IMR-90 (cell line): ENCODE measurements at regions not wholly inside any gene's neighbourhood (a gene's known extent, or its start where the extent isn't known, plus 50 kb on each side); places are given as distances from the start of the nearest gene placed in this dataset.

Source experiments
- ATAC-seq: fragments of 200-7000 bp; cut with Tn5 transposase; 2 replicates; pipeline ENCODE4 v1.9.1; 2020; ENCODE audit warnings: low read depth, mild to moderate bottlenecking, moderate library complexity
- BruUV-seq: library from RNA; stranded (reverse); fragments of 400-500 nt; replicated peaks from 2 replicates; lab custom pipeline; 2021; lab: Mats Ljungman, UMichigan
- CTCF ChIA-PET: fragments of 300-600 bp; formaldehyde crosslinking; extraction: SDS; loops from one replicate; lab custom pipeline; 2021; ENCODE audit warnings: antibody characterized with exemption; lab: Yijun Ruan, JAX
- POLR2A ChIA-PET: fragments of 300-600 bp; sonication (Branson Sonifier 250); formaldehyde crosslinking; loops from one replicate; lab custom pipeline; 2022; ENCODE audit warnings: antibody characterized with exemption; ENCODE audit not compliant: unreplicated experiment; lab: Charles Lee
- DNase-seq: peaks from one replicate; pipeline ENCODE4 v3.0.0; 2013
- H2AFZ ChIP-seq: replicated peaks from 2 replicates; pipeline ENCODE3; 2013; ENCODE audit warnings: low read length, mild to moderate bottlenecking; ENCODE audit not compliant: poor library complexity
- H2AK5ac ChIP-seq: 2 replicates; pipeline ENCODE4 v1.6.1; 2013; ENCODE audit warnings: low read depth, low read length, inconsistent platforms
- H2AK9ac ChIP-seq: replicated peaks from 2 replicates; pipeline ENCODE3; 2013; ENCODE audit warnings: mild to moderate bottlenecking, low read depth, low read length, moderate library complexity; ENCODE audit not compliant: poor library complexity
- H2BK120ac ChIP-seq: 2 replicates; pipeline ENCODE4 v1.6.1; 2013; ENCODE audit warnings: low read depth, low read length, inconsistent platforms
- H2BK15ac ChIP-seq: 3 replicates; pipeline ENCODE4 v1.6.1; 2013; ENCODE audit warnings: low read depth, low read length, inconsistent platforms
- H2BK20ac ChIP-seq: 2 replicates; pipeline ENCODE4 v1.6.1; 2013; ENCODE audit warnings: low read depth, mild to moderate bottlenecking, inconsistent platforms, low read length, moderate library complexity
- H2BK5ac ChIP-seq: 2 replicates; pipeline ENCODE4 v1.6.1; 2013; ENCODE audit warnings: mild to moderate bottlenecking, low read depth, low read length, inconsistent platforms; ENCODE audit not compliant: poor library complexity, severe bottlenecking
- H3K14ac ChIP-seq: replicated peaks from 2 replicates; pipeline ENCODE4 v1.6.1; 2013; ENCODE audit warnings: low read depth, low read length, inconsistent platforms
- H3K18ac ChIP-seq: 2 replicates; pipeline ENCODE4 v1.6.1; 2013; ENCODE audit warnings: low read depth, low read length, control low read depth
- H3K23ac ChIP-seq: 2 replicates; pipeline ENCODE4 v1.6.1; 2013; ENCODE audit warnings: low read depth, low read length, inconsistent platforms
- H3K27ac ChIP-seq: 2 replicates; pipeline ENCODE4 v1.5.1; 2013; ENCODE audit warnings: mild to moderate bottlenecking, control low read depth, low read length; ENCODE audit not compliant: insufficient read depth
- H3K27me3 ChIP-seq: 2 replicates; pipeline ENCODE4 v1.6.1; 2013; ENCODE audit warnings: low read length; ENCODE audit not compliant: control insufficient read depth, insufficient read depth
- H3K36me3 ChIP-seq: 2 replicates; pipeline ENCODE4 v1.6.1; 2013; ENCODE audit warnings: low read length, mixed read lengths; ENCODE audit not compliant: control insufficient read depth, insufficient read depth
- H3K4ac ChIP-seq: 2 replicates; pipeline ENCODE4 v1.6.1; 2013; ENCODE audit warnings: low read depth, low read length, inconsistent platforms
- H3K4me1 ChIP-seq: 2 replicates; pipeline ENCODE4 v1.6.1; 2013; ENCODE audit warnings: low read length, mixed read lengths; ENCODE audit not compliant: control insufficient read depth, insufficient read depth
- H3K4me2 ChIP-seq: 2 replicates; pipeline ENCODE4 v1.6.1; 2013; ENCODE audit warnings: low read depth, mild to moderate bottlenecking, control low read depth, low read length, moderate library complexity
- H3K4me3 ChIP-seq: 2 replicates; pipeline ENCODE4 v1.5.1; 2013; ENCODE audit warnings: low read depth, mild to moderate bottlenecking, control low read depth, low read length, moderate library complexity; ENCODE audit not compliant: insufficient read depth
- H3K56ac ChIP-seq: 2 replicates; pipeline ENCODE4 v1.6.1; 2013; ENCODE audit warnings: low read length, inconsistent platforms; ENCODE audit not compliant: insufficient read depth; ENCODE audit errors: extremely low read depth
- H3K79me1 ChIP-seq, 2 experiments: 2 replicates each; pipeline ENCODE4 v1.6.1; 2013; ENCODE audit warnings: low read length in 2 of 2, inconsistent platforms in 1 of 2, low read depth in 1 of 2
- H3K9ac ChIP-seq: 2 replicates; pipeline ENCODE4 v1.6.1; 2013; ENCODE audit warnings: low read depth, low read length, control low read depth
- H3K9me1 ChIP-seq: 2 replicates; pipeline ENCODE4 v1.6.1; 2013; ENCODE audit warnings: low read length, inconsistent platforms; ENCODE audit not compliant: insufficient read depth
- H3K9me3 ChIP-seq: 2 replicates; pipeline ENCODE4 v1.6.1; 2013; ENCODE audit warnings: low read length; ENCODE audit not compliant: control insufficient read depth, insufficient read depth
- H4K20me1 ChIP-seq: 2 replicates; pipeline ENCODE4 v1.6.1; 2013; ENCODE audit warnings: low read length, inconsistent platforms; ENCODE audit not compliant: insufficient read depth
- H4K5ac ChIP-seq: 2 replicates; pipeline ENCODE4 v1.6.1; 2013; ENCODE audit warnings: mild to moderate bottlenecking, low read depth, low read length, control low read depth
- H4K8ac ChIP-seq, 2 experiments: 2 replicates each; pipeline ENCODE4 v1.6.1; 2013; ENCODE audit warnings: low read depth in 2 of 2, low read length in 2 of 2, control low read depth in 1 of 2, inconsistent platforms in 1 of 2
- H4K91ac ChIP-seq: 2 replicates; pipeline ENCODE4 v1.6.1; 2013; ENCODE audit warnings: low read depth, low read length, inconsistent platforms; ENCODE audit not compliant: insufficient read depth
- SMC3 ChIP-seq: fragments of 150-350 bp; IDR thresholded peaks from 2 replicates; pipeline ENCODE4 v1.6.1; 2016; ENCODE audit warnings: low read depth, mild to moderate bottlenecking, antibody characterized with exemption, low read length, moderate library complexity
- WGBS, 2 experiments: methylation state at CpG; one replicate each; pipeline versions ENCODE4 v1.1.5 to v1.1.7; 2013; ENCODE audit warnings: missing lambda C conversion rate in 2 of 2; ENCODE audit not compliant: insufficient read length in 1 of 2; ENCODE audit errors: extremely low coverage in 2 of 2; 5-methylcytosine and 5-hydroxymethylcytosine counted together
- dilution Hi-C: fragments of 300-500 bp; cut with HindIII; formaldehyde crosslinking; loops from one replicate; pipeline ENCODE4 v1.14.3; 2018; ENCODE audit warnings: low sequenced_read_pairs; ENCODE audit not compliant: unreplicated experiment
- in situ Hi-C: fragments of 300-500 bp; cut with MboI; formaldehyde crosslinking; loops from 3 replicates; pipeline ENCODE4 v1.14.3; 2019; ENCODE audit warnings: low sequenced_read_pairs, inconsistent platforms, mixed read lengths
- intact Hi-C: fragments of 100-400 bp; cut with micrococcal nuclease; formaldehyde crosslinking; loops from 2 replicates; pipeline ENCODE4 v1.10.0; 2022

GRCh38 chr16:61366006-61366405 lies 670.2 kb downstream of the CDH8 start:
- Histone ChIP-seq H3K56ac (no peak overlapping the region), H2BK5ac (no peak overlapping the region), H3K18ac (no peak overlapping the region), H2AK9ac (no peak overlapping the region), H3K4me2 (no peak overlapping the region), H3K27ac (no peak overlapping the region), H3K4me3 (no peak overlapping the region), H3K9me1 (no peaks in the 10 kb centered on the region), H3K14ac (no peak overlapping the region), H2BK120ac (no peak overlapping the region), H2AFZ (no peak overlapping the region), H3K9me3 (peaks cover 5% of the 10 kb centered on the region), H3K9ac (no peak overlapping the region), H3K4ac (no peak overlapping the region), H2BK20ac (no peak overlapping the region), H3K23ac (no peak overlapping the region), H3K4me1 (no peaks in the 10 kb centered on the region), H4K8ac (no peak overlapping the region), H2BK15ac (no peak overlapping the region), H3K27me3 (no peaks in the 10 kb centered on the region), H4K20me1 (no peaks in the 10 kb centered on the region), H3K36me3 (no peaks in the 10 kb centered on the region), H4K91ac (no peak overlapping the region), H4K5ac (no peak overlapping the region), H3K79me1 (no peaks in the 10 kb centered on the region), H2AK5ac (no peak overlapping the region)
- DNase-seq = no peak
- intact Hi-C loops = no loop called here
- in situ Hi-C loops = no loop called here
- ChIA-PET POLR2A (no interaction called here), CTCF (no interaction called here)
- dilution Hi-C loops = no loop called here
- no TSS peak for BruUV-seq
- ATAC-seq = no peak
- TF ChIP-seq SMC3 = no peak
- WGBS, 2 experiments = no CpG with 5 or more reads among the region's 2 CpGs
